ENCODE measurements at regions not wholly inside any gene's neighbourhood (a gene's known extent, or its start where the extent isn't known, plus 50 kb on each side); places are given as distances from the start of the nearest gene placed in this dataset.
"Not testable (repeated sequence)": the region's sequence is repeated elsewhere in the genome, so short reads cannot be mapped to it uniquely, and the experiment has no call there.

- not testable (repeated sequence) for DNase-seq
Observed at GRCh38 chr1:182225755-182226154, 164.2 kb upstream of the ZNF648 start.

GRCh38 chr1:182221990-182222389 lies 160.5 kb upstream of the ZNF648 start:
- not testable (repeated sequence) for DNase-seq

- not testable (repeated sequence) for DNase-seq
Observed at GRCh38 chr1:182221367-182221766, 159.9 kb upstream of the ZNF648 start.

- no peak for DNase-seq
Observed at GRCh38 chr1:182217967-182218366, 156.5 kb upstream of the ZNF648 start.

GRCh38 chr1:182217071-182217470 lies 155.6 kb upstream of the ZNF648 start:
- DNase-seq, result peak; percentile 43

- no peak for DNase-seq
Observed at GRCh38 chr1:182215764-182216163, 154.3 kb upstream of the ZNF648 start.

GRCh38 chr1:182213163-182213562 lies 151.7 kb upstream of the ZNF648 start:
- DNase-seq, result no peak

GRCh38 chr1:182211386-182211785 lies 149.9 kb upstream of the ZNF648 start:
- DNase-seq, result no peak

- no peak for DNase-seq
Observed at GRCh38 chr1:182210417-182210816, 148.9 kb upstream of the ZNF648 start.

- no peak for DNase-seq
Observed at GRCh38 chr1:182207300-182207699, 145.8 kb upstream of the ZNF648 start.

GRCh38 chr1:182206626-182207239 lies 145.2 kb upstream of the ZNF648 start:
- DNase-seq, result no peak

- DNase-seq, result no peak
Observed at GRCh38 chr1:182205351-182206022, 144.0 kb upstream of the ZNF648 start.

- DNase-seq, result peak; percentile 53
Observed at GRCh38 chr1:182203191-182203875, 141.8 kb upstream of the ZNF648 start.

GRCh38 chr1:182201490-182201889 lies 140.0 kb upstream of the ZNF648 start:
- DNase-seq, result not testable (repeated sequence)

- no peak for DNase-seq
Observed at GRCh38 chr1:182200025-182200812, 138.7 kb upstream of the ZNF648 start.

- DNase-seq, result no peak
Observed at GRCh38 chr1:182198006-182198605, 136.6 kb upstream of the ZNF648 start.

- no peak for DNase-seq
Observed at GRCh38 chr1:182196897-182197870, 135.7 kb upstream of the ZNF648 start.

- DNase-seq, result no peak
Observed at GRCh38 chr1:182195733-182196132, 134.2 kb upstream of the ZNF648 start.

- DNase-seq, result no peak
Observed at GRCh38 chr1:182193908-182194550, 132.5 kb upstream of the ZNF648 start.

GRCh38 chr1:182192966-182193365 lies 131.5 kb upstream of the ZNF648 start:
- DNase-seq, result no peak

- DNase-seq, result no peak
Observed at GRCh38 chr1:182192215-182192614, 130.7 kb upstream of the ZNF648 start.
